Sigmoid colon (tissue), 4 donors: ENCODE measurements at regions not wholly inside any gene's neighbourhood (a gene's known extent, or its start where the extent isn't known, plus 50 kb on each side); places are given as distances from the start of the nearest gene placed in this dataset.

Experiments used
- CTCF ChIP-seq, 4 experiments: fragments of 450-650 bp in 3 of 4; fragments of 200-600 bp in 1 of 4; IDR thresholded peaks; one replicate each; pipeline ENCODE4 v1.5.1; 2016 to 2019; ENCODE audit warnings: antibody characterized with exemption in 4 of 4, mild to moderate bottlenecking in 3 of 4, moderate library complexity in 2 of 4
- POLR2A ChIP-seq, 2 donors: fragments of 450-650 bp; IDR thresholded peaks; one replicate each; pipeline ENCODE4 v1.6.1; 2016; ENCODE audit warnings: antibody characterized with exemption in 2 of 2, mild to moderate bottlenecking in 2 of 2, moderate library complexity in 2 of 2
- POLR2AphosphoS5 ChIP-seq, 4 donors: sonication (generic); formaldehyde crosslinking; IDR thresholded peaks; one replicate each; pipeline ENCODE4 v1.6.1; 2017; ENCODE audit warnings: antibody characterized with exemption in 4 of 4

GRCh38 chr17:72022328-72023275 is 98.2 kb upstream of the SOX9 start:
- TF ChIP-seq CTCF (IDR thresholded peaks at IDR 0.05) (no peak), POLR2A (IDR thresholded peaks at IDR 0.05) (no peak), POLR2AphosphoS5 (IDR thresholded peaks at IDR 0.05) (no peak)
